Lung microvascular endothelial cell (primary cell): ENCODE measurements at regions not wholly inside any gene's neighbourhood (a gene's known extent, or its start where the extent isn't known, plus 50 kb on each side); places are given as distances from the start of the nearest gene placed in this dataset.

ENCODE experiments used
- DNase-seq, 2 donors: peaks; one replicate each; pipeline versions ENCODE4 v3.0.0 to v3.0.0-alpha.2; 2010; ENCODE audit warnings: low read depth in 2 of 2

DNA sequence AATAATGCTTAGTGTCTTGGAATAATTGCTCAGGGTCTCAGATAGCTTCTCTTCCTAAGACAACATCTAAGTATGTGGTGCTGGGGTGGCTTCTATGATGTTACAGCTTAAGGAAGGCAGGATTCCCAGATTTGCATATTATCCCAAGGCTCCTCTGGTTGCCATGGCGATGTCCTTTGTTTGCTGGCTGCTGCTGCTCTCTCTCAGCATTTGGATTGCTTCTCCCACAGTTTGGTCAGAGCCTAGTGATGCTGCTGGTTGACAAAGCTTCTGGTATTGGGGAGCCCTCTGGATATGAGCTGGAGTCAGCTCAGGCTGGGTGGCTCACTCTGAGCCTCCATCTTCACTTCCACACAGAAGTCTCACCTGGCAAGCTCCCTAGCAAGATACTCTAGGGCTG is 56.4 kb upstream of the FBXO33 start:
- DNase-seq: no peak

DNA sequence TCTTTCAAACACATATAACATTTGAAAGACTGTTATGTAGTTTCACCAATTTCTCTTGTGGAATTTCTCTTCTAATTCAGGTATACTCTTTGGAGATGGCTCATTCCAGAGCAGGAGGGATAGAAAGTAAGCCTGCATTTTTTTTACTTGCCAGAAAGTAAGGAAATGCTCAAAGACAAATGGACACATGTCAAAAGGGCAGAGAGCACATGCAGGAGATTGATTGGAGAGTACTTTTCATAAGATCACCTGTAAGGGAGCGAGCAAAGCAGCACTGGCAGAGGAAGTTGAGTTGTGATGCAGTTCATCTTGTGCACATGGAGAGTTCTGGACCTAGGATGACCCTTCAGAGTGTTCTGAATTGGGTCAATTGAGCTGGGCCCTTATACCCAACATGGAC is 51.4 kb upstream of the FBXO33 start:
- DNase-seq: no peak
